ENCODE measurements at regions not wholly inside any gene's neighbourhood (a gene's known extent, or its start where the extent isn't known, plus 50 kb on each side); places are given as distances from the start of the nearest gene placed in this dataset.

DNA sequence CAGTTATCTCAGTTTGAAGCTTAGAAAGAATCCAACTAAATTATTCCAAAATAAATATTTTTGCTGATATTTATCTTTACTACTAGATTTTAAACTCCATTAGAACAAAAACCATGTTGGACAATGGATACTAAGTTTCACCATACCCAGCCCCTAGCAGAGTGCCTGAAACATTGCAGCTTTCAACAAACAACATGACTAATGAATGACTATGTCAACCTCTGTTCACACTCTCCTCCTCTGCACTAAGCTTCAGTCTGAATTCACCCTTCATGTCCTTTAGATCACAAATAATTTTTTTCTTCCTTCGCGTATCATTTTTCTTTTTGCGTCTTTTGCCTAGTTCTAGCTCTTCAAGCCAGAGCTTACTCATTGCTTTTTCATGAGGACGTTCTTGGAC is 315.2 kb downstream of the PCDH10 start:
- Mint-ChIP-seq H3K4me3 (no peak overlapping the region), H3K27ac (no peak overlapping the region)

DNA sequence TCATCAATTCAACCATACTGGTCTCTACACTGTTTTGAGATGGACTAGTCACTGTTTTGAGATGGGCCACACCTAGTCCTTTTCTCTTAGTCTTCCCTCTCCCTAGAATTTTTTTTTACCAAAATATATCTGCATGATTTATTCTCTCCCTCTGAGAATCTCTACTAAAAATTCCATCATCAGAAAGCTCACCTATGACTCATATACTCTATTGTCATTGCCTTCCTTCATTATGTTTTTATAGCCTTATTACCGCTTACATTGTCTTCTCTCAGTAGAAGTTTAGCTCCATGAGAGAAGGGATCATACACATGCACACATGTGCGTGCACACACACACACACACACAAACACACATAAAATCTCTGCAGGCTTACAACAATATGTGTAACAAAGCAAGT is 303.6 kb downstream of the PCDH10 start:
- H3K9me3 Mint-ChIP-seq, result no peaks in the 10 kb centered on the region
- no peak for DNase-seq
- intact Hi-C loops (cut with micrococcal nuclease), result no loop called here
- no peaks in the 10 kb centered on the region for H3K4me1 Mint-ChIP-seq
- H3K27me3 Mint-ChIP-seq, result no peaks in the 10 kb centered on the region
- H3K36me3 Mint-ChIP-seq (ENCODE audit: low read depth), result no peaks in the 10 kb centered on the region
- no peak overlapping the region for H3K27ac Mint-ChIP-seq
- H3K4me3 Mint-ChIP-seq, result no peak overlapping the region

More for the DNA sequence above, 315.2 kb downstream of the PCDH10 start:
- Mint-ChIP-seq H3K27me3 (no peaks in the 10 kb centered on the region), H3K36me3 (ENCODE audit: low read depth) (no peaks in the 10 kb centered on the region), H3K9me3 (no peaks in the 10 kb centered on the region), H3K4me1 (no peaks in the 10 kb centered on the region)
- DNase-seq, result no peak
- intact Hi-C loops (cut with micrococcal nuclease), result no loop called here

- no peaks in the 10 kb centered on the region for H3K36me3 Mint-ChIP-seq (ENCODE audit: low read depth)
- H3K27ac Mint-ChIP-seq, result no peak overlapping the region
- H3K4me1 Mint-ChIP-seq, result no peaks in the 10 kb centered on the region
- H3K9me3 Mint-ChIP-seq, result no peaks in the 10 kb centered on the region
- H3K27me3 Mint-ChIP-seq, result no peaks in the 10 kb centered on the region
- no peak for DNase-seq
- H3K4me3 Mint-ChIP-seq, result no peak overlapping the region
- intact Hi-C loops (cut with micrococcal nuclease), result no loop called here
Measured at GRCh38 chr4:133450813-133451212, 301.7 kb downstream of the PCDH10 start.

- H3K36me3 Mint-ChIP-seq (ENCODE audit: low read depth), result no peaks in the 10 kb centered on the region
- intact Hi-C loops (cut with micrococcal nuclease), result no loop called here
- H3K4me3 Mint-ChIP-seq, result no peak overlapping the region
- no peaks in the 10 kb centered on the region for H3K9me3 Mint-ChIP-seq
- no peaks in the 10 kb centered on the region for H3K4me1 Mint-ChIP-seq
- H3K27ac Mint-ChIP-seq, result no peak overlapping the region
- no peak for DNase-seq
- no peaks in the 10 kb centered on the region for H3K27me3 Mint-ChIP-seq
Measured at GRCh38 chr4:133440404-133440803, 291.3 kb downstream of the PCDH10 start.

- Mint-ChIP-seq H3K4me1 (no peaks in the 10 kb centered on the region), H3K27me3 (no peaks in the 10 kb centered on the region), H3K36me3 (ENCODE audit: low read depth) (no peaks in the 10 kb centered on the region), H3K9me3 (no peaks in the 10 kb centered on the region), H3K27ac (no peak overlapping the region), H3K4me3 (no peak overlapping the region)
- no peak for DNase-seq
- intact Hi-C loops (cut with micrococcal nuclease), result no loop called here
Measured at GRCh38 chr4:133439830-133440229, 290.7 kb downstream of the PCDH10 start.

GRCh38 chr4:133424605-133425004 is 275.5 kb downstream of the PCDH10 start:
- no peaks in the 10 kb centered on the region for H3K9me3 Mint-ChIP-seq
- H3K27ac Mint-ChIP-seq, result no peak overlapping the region
- no peak overlapping the region for H3K4me3 Mint-ChIP-seq
- DNase-seq, result no peak
- no peaks in the 10 kb centered on the region for H3K4me1 Mint-ChIP-seq
- H3K27me3 Mint-ChIP-seq, result no peaks in the 10 kb centered on the region
- H3K36me3 Mint-ChIP-seq (ENCODE audit: low read depth), result no peaks in the 10 kb centered on the region
- intact Hi-C loops (cut with micrococcal nuclease), result no loop called here

GRCh38 chr4:133403913-133404312 is 254.8 kb downstream of the PCDH10 start:
- H3K4me3 Mint-ChIP-seq, result no peak overlapping the region
- H3K4me1 Mint-ChIP-seq, result no peaks in the 10 kb centered on the region

DNA sequence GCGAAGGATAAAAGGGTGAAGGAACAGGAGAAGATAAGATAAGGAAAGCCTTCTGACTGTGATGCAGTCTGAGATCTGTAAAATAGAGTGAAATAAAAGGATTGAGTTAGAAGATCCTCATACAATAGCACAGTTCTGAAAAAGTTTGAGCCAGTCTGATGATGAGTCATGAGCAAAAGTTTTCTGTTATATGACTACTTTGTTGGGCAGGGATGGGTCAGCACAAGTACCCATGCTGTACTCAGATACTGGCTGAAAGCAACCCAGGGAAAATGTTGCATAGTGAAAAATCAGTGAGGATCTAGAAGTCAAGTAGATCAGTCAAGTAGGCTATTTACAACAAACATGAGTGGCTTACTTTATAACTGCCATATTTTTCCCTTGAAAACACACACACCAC is 253.5 kb downstream of the PCDH10 start:
- no peak overlapping the region for H3K4me3 Mint-ChIP-seq
- H3K27me3 Mint-ChIP-seq, result no peaks in the 10 kb centered on the region
- intact Hi-C loops (cut with micrococcal nuclease), result no loop called here
- DNase-seq, result no peak
- no peaks in the 10 kb centered on the region for H3K4me1 Mint-ChIP-seq
- H3K27ac Mint-ChIP-seq, result no peak overlapping the region
- no peaks in the 10 kb centered on the region for H3K9me3 Mint-ChIP-seq
- no peaks in the 10 kb centered on the region for H3K36me3 Mint-ChIP-seq (ENCODE audit: low read depth)

More at GRCh38 chr4:133403913-133404312, 254.8 kb downstream of the PCDH10 start:
- DNase-seq, result no peak
- intact Hi-C loops (cut with micrococcal nuclease), result no loop called here
- no peak overlapping the region for H3K27ac Mint-ChIP-seq
- no peaks in the 10 kb centered on the region for H3K27me3 Mint-ChIP-seq
- no peaks in the 10 kb centered on the region for H3K9me3 Mint-ChIP-seq
- H3K36me3 Mint-ChIP-seq (ENCODE audit: low read depth), result no peaks in the 10 kb centered on the region

GRCh38 chr4:133394971-133395627 is 246.0 kb downstream of the PCDH10 start:
- DNase-seq, result no peak
- Mint-ChIP-seq H3K27me3 (no peaks in the 10 kb centered on the region), H3K9me3 (no peaks in the 10 kb centered on the region), H3K27ac (no peak overlapping the region), H3K4me3 (no peak overlapping the region), H3K4me1 (no peaks in the 10 kb centered on the region), H3K36me3 (ENCODE audit: low read depth) (no peaks in the 10 kb centered on the region)
- intact Hi-C loops (cut with micrococcal nuclease), result no loop called here

GRCh38 chr4:133390198-133390855 is 241.2 kb downstream of the PCDH10 start:
- Mint-ChIP-seq H3K4me3 (no peak overlapping the region), H3K27ac (no peak overlapping the region), H3K4me1 (no peaks in the 10 kb centered on the region), H3K36me3 (ENCODE audit: low read depth) (no peaks in the 10 kb centered on the region), H3K9me3 (no peaks in the 10 kb centered on the region), H3K27me3 (no peaks in the 10 kb centered on the region)
- intact Hi-C loops (cut with micrococcal nuclease), result no loop called here
- DNase-seq, result no peak

GRCh38 chr4:133389029-133389428 is 239.9 kb downstream of the PCDH10 start:
- Mint-ChIP-seq H3K27me3 (no peaks in the 10 kb centered on the region), H3K27ac (no peak overlapping the region), H3K4me3 (no peak overlapping the region), H3K9me3 (no peaks in the 10 kb centered on the region), H3K4me1 (no peaks in the 10 kb centered on the region), H3K36me3 (ENCODE audit: low read depth) (no peaks in the 10 kb centered on the region)
- intact Hi-C loops (cut with micrococcal nuclease), result no loop called here
- DNase-seq, result no peak

DNA sequence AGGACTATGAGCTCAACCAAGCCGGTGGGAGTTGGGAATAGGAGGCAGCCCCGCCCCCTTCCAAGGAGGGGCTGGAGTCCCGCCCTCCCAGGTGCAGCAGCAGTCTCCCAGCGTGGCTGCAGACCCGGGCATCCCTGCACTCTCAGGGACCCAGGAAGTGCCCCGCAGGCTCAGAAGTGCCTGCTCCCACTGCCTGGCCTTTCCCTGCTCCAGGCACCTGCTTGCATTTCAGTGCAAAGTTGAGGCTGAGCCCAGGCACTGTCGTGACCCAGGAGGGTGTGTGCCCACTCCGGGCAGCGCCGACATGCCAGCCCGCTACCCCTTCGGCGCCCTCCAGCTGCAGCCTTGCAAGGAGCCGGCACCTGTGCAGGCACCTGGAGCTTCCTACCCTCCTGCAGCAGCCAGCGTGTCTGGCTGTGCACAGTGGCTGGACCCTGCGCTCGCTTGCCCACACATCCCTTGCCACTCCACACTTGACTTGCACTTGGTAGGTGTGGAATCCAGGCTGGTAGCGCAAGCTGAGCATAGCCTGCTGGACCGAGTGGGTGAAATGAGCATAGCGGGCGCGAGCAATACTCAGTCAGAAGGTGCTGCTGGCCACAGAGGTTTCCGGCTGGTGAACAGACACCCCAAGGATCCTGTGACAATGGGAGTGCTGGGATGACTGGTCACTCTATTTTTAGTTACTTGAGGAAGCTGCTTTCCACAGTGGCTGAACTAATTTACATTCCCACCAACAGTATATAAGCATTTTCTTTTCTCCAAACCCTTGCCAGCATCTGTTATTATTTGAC is 236.3 kb downstream of the PCDH10 start:
- Mint-ChIP-seq H3K27ac (no peak overlapping the region), H3K4me1 (no peaks in the 10 kb centered on the region), H3K27me3 (no peaks in the 10 kb centered on the region), H3K9me3 (no peaks in the 10 kb centered on the region), H3K36me3 (ENCODE audit: low read depth) (no peaks in the 10 kb centered on the region), H3K4me3 (no peak overlapping the region)
- intact Hi-C loops (cut with micrococcal nuclease), result no loop called here
- DNase-seq, result no peak

GRCh38 chr4:133379681-133380438 is 230.8 kb downstream of the PCDH10 start:
- no peak overlapping the region for H3K4me3 Mint-ChIP-seq
- H3K36me3 Mint-ChIP-seq (ENCODE audit: low read depth), result no peaks in the 10 kb centered on the region
- no peak for DNase-seq
- no peak overlapping the region for H3K27ac Mint-ChIP-seq
- H3K9me3 Mint-ChIP-seq, result no peaks in the 10 kb centered on the region
- H3K4me1 Mint-ChIP-seq, result no peaks in the 10 kb centered on the region
- intact Hi-C loops (cut with micrococcal nuclease), result no loop called here
- no peaks in the 10 kb centered on the region for H3K27me3 Mint-ChIP-seq

GRCh38 chr4:133377286-133377685 is 228.2 kb downstream of the PCDH10 start:
- Mint-ChIP-seq H3K27me3 (no peaks in the 10 kb centered on the region), H3K9me3 (no peaks in the 10 kb centered on the region), H3K4me1 (no peaks in the 10 kb centered on the region), H3K4me3 (no peak overlapping the region), H3K27ac (no peak overlapping the region), H3K36me3 (ENCODE audit: low read depth) (no peaks in the 10 kb centered on the region)
- no peak for DNase-seq
- intact Hi-C loops (cut with micrococcal nuclease), result no loop called here
